ENCODE measurements at regions not wholly inside any gene's neighbourhood (a gene's known extent, or its start where the extent isn't known, plus 50 kb on each side); places are given as distances from the start of the nearest gene placed in this dataset.

DNA sequence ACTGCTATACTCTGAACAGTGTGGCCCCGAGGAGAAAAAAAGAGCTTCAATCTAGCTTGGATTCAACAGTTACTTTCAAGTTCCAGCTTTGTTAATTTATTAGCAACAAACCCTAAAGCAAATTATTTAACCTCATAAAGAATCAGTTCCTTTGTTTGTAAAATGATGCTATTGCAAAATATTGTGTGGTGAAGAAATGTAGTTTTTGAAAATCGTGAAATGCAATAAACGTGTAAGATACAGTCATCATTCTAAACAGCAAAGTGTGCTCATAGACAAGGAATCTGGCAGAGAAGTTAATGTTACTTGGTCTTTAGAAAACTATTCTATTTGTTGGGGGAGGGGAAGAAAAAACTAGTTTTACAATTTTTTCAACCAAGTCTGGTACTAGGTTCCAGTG, 297.6 kb upstream of the ADGRL4 start:
- TF ChIP-seq, protein P1, sequence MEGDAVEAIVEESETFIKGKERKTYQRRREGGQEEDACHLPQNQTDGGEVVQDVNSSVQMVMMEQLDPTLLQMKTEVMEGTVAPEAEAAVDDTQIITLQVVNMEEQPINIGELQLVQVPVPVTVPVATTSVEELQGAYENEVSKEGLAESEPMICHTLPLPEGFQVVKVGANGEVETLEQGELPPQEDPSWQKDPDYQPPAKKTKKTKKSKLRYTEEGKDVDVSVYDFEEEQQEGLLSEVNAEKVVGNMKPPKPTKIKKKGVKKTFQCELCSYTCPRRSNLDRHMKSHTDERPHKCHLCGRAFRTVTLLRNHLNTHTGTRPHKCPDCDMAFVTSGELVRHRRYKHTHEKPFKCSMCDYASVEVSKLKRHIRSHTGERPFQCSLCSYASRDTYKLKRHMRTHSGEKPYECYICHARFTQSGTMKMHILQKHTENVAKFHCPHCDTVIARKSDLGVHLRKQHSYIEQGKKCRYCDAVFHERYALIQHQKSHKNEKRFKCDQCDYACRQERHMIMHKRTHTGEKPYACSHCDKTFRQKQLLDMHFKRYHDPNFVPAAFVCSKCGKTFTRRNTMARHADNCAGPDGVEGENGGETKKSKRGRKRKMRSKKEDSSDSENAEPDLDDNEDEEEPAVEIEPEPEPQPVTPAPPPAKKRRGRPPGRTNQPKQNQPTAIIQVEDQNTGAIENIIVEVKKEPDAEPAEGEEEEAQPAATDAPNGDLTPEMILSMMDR (IDR thresholded peaks at IDR 0.05; ENCODE audit: low read depth, low read length, missing input control), result no peak
- TF ChIP-seq GABPA (IDR thresholded peaks at IDR 0.05 in 1 of 2, conservative IDR thresholded peaks at IDR 0.05 in 1 of 2) (no peak), HNF4G (IDR thresholded peaks at IDR 0.05) (no peak), YY1 (IDR thresholded peaks at IDR 0.05) (no peak), RXRA (IDR thresholded peaks at IDR 0.05) (no peak), RAD21 (IDR thresholded peaks at IDR 0.05) (no peak), SP1 (IDR thresholded peaks at IDR 0.05) (no peak), EGR1 (IDR thresholded peaks at IDR 0.05; ENCODE audit: low read depth in 2 of 2) (no peak), JUND (IDR thresholded peaks at IDR 0.05) (no peak), ZBTB33 (IDR thresholded peaks at IDR 0.05) (no peak)
- TF ChIP-seq, protein P2, sequence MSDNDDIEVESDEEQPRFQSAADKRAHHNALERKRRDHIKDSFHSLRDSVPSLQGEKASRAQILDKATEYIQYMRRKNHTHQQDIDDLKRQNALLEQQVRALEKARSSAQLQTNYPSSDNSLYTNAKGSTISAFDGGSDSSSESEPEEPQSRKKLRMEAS (IDR thresholded peaks at IDR 0.05), result no peak

Measured in liver (tissue), 3 donors.